ENCODE measurements at regions not wholly inside any gene's neighbourhood (a gene's known extent, or its start where the extent isn't known, plus 50 kb on each side); places are given as distances from the start of the nearest gene placed in this dataset.
"Not testable (repeated sequence)": the region's sequence is repeated elsewhere in the genome, so short reads cannot be mapped to it uniquely, and the experiment has no call there.

- DNase-seq (ENCODE audit: low spot score) = not testable (repeated sequence)
Measured at GRCh38 chr7:106713452-106713851, 52.5 kb upstream of the CCDC71L start.

DNA sequence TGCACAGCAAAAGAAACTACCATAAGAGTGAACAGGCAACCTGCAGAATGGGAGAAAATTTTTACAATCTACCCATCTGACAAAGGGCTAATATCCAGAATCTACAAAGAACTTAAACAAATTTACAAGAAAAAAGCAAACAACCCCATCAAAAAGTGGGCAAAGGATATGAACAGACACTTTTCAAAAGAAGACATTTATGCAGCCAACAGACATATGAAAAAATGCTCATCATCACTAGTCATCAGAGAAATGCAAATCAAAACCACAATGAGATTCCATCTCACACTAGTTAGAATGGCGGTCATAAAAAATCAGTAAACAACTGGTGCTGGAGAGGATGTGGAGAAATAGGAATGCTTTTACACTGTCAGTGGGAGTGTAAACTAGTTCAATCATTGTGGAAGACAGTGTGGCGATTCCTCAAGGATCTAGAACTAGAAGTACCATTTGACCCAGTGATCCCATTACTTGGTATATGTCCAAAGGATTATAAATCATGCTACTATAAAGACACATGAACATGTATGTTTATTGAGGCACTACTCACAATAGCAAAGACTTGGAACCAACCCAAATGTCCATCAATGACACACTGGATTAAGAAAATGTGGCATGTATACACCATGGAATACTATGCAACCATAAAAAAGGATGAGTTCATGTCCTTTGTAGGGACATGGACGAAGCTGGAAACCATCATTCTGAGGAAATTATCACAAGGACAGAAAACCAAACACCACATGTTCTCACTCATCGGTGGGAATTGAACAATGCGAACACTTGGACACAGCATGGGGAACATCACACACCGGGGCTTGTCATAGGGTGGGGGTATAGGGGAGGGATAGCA, 53.9 kb upstream of the CCDC71L start:
- DNase-seq (ENCODE audit: low spot score) = not testable (repeated sequence)

DNA sequence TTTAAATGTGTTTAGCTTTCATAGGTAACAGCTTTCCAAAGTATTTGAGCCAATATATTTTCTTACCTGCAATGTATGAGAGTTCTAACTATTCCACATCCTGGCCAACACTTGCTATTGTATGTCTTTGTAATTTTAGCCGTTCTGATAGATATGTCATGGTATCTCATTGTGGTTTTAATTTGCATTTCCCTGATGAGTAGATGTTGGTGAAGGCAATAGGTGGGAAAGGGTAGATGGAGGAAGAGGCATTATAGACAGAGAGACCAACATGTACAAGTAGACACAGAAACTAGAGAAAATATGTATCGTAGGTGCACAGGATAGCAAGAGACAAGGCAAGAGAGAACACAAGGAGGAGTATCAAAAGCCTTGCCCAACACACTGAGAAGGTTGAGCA, 54.8 kb upstream of the CCDC71L start:
- no peak for DNase-seq (ENCODE audit: low spot score)

- no peak for DNase-seq (ENCODE audit: low spot score)
Measured at GRCh38 chr7:106717254-106717954, 56.4 kb upstream of the CCDC71L start.

GRCh38 chr7:106717955-106718871, 57.3 kb upstream of the CCDC71L start:
- peak; percentile 68 for DNase-seq (ENCODE audit: low spot score)

DNA sequence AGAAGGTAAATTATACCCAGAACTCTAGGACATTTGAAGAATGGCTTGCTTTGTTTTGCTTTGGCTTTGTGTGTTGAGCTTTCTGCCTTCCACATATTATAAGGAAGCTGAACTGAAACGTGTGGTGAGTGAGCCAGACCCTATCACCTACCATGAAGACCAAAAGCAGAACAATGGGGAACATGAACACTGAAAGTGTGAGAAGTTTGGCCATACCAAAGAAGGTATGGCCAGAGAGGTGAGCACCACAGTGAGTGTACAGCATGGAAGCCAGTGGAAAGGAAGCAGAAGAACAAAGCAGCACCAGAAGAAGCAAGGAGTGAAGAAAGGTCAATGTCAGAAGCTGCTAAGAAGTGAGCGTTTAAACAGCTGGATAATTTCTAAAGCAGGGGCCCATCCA, 59.7 kb upstream of the CCDC71L start:
- DNase-seq (ENCODE audit: low spot score) = no peak

DNA sequence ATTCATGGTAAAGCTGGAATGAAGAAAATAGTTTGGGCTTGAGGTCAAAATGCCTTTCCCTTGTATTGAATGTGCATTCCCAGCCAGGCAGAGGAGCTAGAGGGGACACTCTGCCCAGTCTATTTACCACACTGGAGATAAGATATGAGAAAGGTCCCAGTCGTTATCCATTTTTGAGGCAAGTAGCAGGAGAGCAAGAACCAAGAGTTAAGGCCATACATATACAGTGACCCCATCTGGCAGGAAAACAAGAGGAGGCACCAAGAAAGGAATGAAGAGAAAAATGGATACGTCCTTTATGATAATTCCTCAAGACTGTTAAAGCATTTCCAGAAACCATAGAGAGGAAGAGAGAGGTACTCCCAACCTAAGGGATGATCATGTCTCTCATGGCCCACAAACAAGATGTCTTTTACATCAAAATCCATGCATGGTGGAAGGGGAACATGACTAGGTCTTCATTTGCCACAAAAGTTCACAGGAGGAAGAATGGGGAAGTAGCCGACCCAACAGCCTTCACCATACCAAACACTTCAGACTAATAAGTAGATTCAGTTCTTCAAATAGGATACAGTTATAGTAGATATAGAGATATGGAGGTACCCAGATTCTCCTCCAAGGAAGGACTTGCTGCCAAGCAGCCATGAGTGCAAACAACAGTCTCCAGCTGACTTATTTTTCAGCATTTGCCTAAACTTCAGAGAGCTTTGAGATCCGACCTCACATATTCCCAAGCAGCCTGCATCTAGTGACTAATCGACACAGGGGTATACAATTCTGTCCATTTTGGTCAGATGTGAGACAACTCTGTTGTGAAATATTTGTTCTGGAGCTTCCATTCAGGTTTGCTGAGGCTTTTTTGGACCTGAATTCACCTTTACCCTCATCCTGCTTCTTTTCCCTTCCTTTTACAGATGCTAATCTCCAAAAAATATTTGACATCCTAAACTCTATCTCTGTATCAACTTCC, 61.1 kb upstream of the CCDC71L start:
- no peak for DNase-seq (ENCODE audit: low spot score)

- DNase-seq (ENCODE audit: low spot score) = no peak
Measured at GRCh38 chr7:106723398-106723797, 62.4 kb upstream of the CCDC71L start.

GRCh38 chr7:106729720-106730385, 68.9 kb upstream of the CCDC71L start:
- peak; percentile 36 for DNase-seq (ENCODE audit: low spot score)

DNA sequence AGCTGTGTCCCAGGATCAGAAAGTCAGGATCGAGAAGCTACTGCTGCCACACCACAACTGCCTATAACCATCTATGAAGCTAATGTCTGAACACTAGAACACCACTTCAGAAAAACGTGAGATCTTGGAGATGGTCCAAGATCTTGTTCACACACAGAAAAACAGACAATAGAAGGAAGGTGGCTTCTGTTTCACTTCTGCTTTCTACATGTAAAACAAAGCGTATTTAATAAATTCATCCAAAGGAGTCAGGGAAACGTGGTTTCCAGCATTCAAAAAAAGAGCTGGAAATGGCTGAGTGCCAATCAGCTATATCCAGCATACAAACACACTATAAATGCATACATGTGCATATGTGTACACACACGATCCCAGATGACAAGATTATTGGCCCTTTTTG, 70.2 kb upstream of the CCDC71L start:
- DNase-seq (ENCODE audit: low spot score) = no peak

- DNase-seq (ENCODE audit: low spot score) = no peak
Measured at GRCh38 chr7:106731646-106732444, 70.9 kb upstream of the CCDC71L start.

- no peak for DNase-seq (ENCODE audit: low spot score)
Measured at GRCh38 chr7:106735637-106736036, 74.7 kb upstream of the CCDC71L start.

- no peak for DNase-seq (ENCODE audit: low spot score)
Measured at GRCh38 chr7:106736123-106736507, 75.2 kb upstream of the CCDC71L start.

- peak; percentile 64 for DNase-seq (ENCODE audit: low spot score)
Measured at GRCh38 chr7:106736508-106737201, 75.7 kb upstream of the CCDC71L start.

- no peak for DNase-seq (ENCODE audit: low spot score)
Measured at GRCh38 chr7:106737202-106737562, 76.2 kb upstream of the CCDC71L start.

DNA sequence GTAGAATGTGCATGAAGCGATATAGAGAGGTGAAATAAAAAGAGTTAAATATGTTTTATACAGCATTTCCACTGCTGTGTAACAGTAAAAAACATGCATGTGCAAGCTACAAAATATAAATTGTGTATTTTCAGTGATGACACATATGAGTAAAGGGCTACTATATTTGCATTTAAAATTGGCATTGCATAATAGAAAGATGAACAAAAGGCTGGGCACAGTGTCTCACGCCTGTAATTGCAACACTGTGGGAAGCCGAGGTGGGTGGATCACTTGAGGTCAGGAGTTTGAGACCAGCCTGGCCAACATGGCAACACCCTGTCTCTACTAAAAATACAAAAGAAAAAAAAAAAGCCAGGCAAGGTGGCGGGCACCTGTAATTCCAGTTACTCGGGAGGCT, 79.8 kb upstream of the CCDC71L start:
- DNase-seq (ENCODE audit: low spot score) = no peak

DNA sequence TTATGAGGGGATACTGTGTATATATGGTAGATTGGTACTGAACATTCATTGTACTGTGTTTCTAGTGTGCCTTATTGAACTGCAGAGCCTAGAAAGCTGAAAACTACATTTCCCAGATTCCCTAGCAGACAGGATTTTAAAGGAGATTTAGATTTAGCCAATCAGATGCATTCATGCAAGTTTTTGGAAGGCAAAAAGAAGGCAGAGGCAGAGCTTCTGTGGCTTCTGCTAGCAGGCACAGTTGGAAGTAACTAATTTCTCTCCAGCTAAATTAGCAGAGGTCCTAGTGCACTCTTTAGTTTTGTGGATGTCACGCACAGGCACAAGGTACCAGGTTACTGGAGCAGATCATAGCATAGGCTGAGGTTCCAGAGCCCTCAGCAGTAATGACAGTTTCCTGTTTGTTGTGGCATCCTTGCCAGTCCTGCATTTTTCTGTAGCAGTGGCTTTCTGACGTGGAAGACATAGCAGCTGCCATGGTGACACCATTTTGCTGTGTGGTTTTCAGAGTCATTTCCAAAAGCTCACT, 83.7 kb upstream of the CCDC71L start:
- DNase-seq (ENCODE audit: low spot score) = no peak

GRCh38 chr7:106747301-106747700, 86.3 kb upstream of the CCDC71L start:
- DNase-seq (ENCODE audit: low spot score) = not testable (repeated sequence)

- DNase-seq (ENCODE audit: low spot score) = no peak
Measured at GRCh38 chr7:106747804-106748203, 86.8 kb upstream of the CCDC71L start.

Data from LoVo (cell line).